ENCODE measurements at regions not wholly inside any gene's neighbourhood (a gene's known extent, or its start where the extent isn't known, plus 50 kb on each side); places are given as distances from the start of the nearest gene placed in this dataset.
A peak's percentile ranks its signal among the peaks of the same experiment; 100 is the strongest.

GRCh38 chr6:16901782-16902181 lies 140.5 kb upstream of the ATXN1 start:
- H3K4me1 ChIP-seq (ENCODE audit: control insufficient read depth in 1 of 2, insufficient read depth in 2 of 2, low read depth in 1 of 2, low read length in 1 of 2) = peaks cover 18 to 20% of the 10 kb centered on the region in 2 experiments; a peak in 3 of 4 replicates
- H2AFZ ChIP-seq (ENCODE audit: low read depth) = no peak overlapping the region
- TF ChIP-seq NRF1 (IDR thresholded peaks at IDR 0.05; ENCODE audit: low read depth, low read length) (no peak), SIN3A (IDR thresholded peaks at IDR 0.05; ENCODE audit: borderline replicate concordance, low read depth, low read length) (no peak), FOSL2 (IDR thresholded peaks at IDR 0.05; ENCODE audit: borderline replicate concordance, low read depth) (0 out of 2 replicates have a peak, but pooled peaks have one; percentile 7), RXRA (IDR thresholded peaks at IDR 0.05; ENCODE audit: borderline replicate concordance, low read depth) (0 out of 2 replicates have a peak, but pooled peaks have one; percentile 14), FOXM1 (IDR thresholded peaks at IDR 0.05; ENCODE audit: low read depth) (no peak), ZBTB33 (IDR thresholded peaks at IDR 0.05; ENCODE audit: borderline replicate concordance, low read depth) (no peak), TCF12 (IDR thresholded peaks at IDR 0.05) (peak; percentile 80), POLR2AphosphoS5 (IDR thresholded peaks at IDR 0.05; ENCODE audit: low read depth, low read length) (peak; percentile 39; the same call in 1 of the 2 replicates), PBX3 (IDR thresholded peaks at IDR 0.05) (peak; percentile 87), EZH2phosphoT487 (IDR thresholded peaks at IDR 0.05; ENCODE audit: borderline replicate concordance, low read depth) (no peak), RFX5 (IDR thresholded peaks at IDR 0.05; ENCODE audit: low read length) (no peak), NFIC (IDR thresholded peaks at IDR 0.05; ENCODE audit: borderline replicate concordance) (peak; percentile 97), USF2 (IDR thresholded peaks at IDR 0.05; ENCODE audit: borderline replicate concordance, low read depth, low read length) (no peak), CHD2 (IDR thresholded peaks at IDR 0.05; ENCODE audit: low read length, partially characterized antibody) (no peak), IRF3 (IDR thresholded peaks at IDR 0.05; ENCODE audit: low read depth, low read length) (no peak), MAX (IDR thresholded peaks at IDR 0.05; ENCODE audit: low read depth) (0 out of 2 replicates have a peak, but pooled peaks have one; percentile 21), RCOR1 (IDR thresholded peaks at IDR 0.05; ENCODE audit: low read length) (no peak), JUND (IDR thresholded peaks at IDR 0.05) (peak; percentile 46; the same call in 1 of the 2 replicates), EP300 (IDR thresholded peaks at IDR 0.05; ENCODE audit: borderline replicate concordance in 1 of 2, low read depth in 1 of 2, low read length in 1 of 2) (peak in 1 of 2 experiments; percentile 71; a peak in 1 of 4 replicates), CTCF (IDR thresholded peaks at IDR 0.05) (no peak), MXI1 (IDR thresholded peaks at IDR 0.05; ENCODE audit: low read depth, low read length) (no peak), ELF1 (IDR thresholded peaks at IDR 0.05) (no peak), YY1 (IDR thresholded peaks at IDR 0.05; ENCODE audit: low read depth) (no peak), TEAD4 (IDR thresholded peaks at IDR 0.05; ENCODE audit: borderline replicate concordance, insufficient read depth) (no peak)
- H4K20me1 ChIP-seq (ENCODE audit: insufficient read depth) = no peaks in the 10 kb centered on the region
- H3K9me2 ChIP-seq = no peaks in the 10 kb centered on the region
- ChIA-PET CTCF (no interaction called here), POLR2A (no interaction called here)
- peak overlapping the region; percentile 20; the same call in 1 of the 2 replicates for H3K4me2 ChIP-seq
- WGBS (ENCODE audit: low lambda C conversion rate) = 13% methylated on average over 3 of the region's 3 CpGs
- peak; percentile 6 for DNase-seq
- H3K27ac ChIP-seq (ENCODE audit: low read depth in 2 of 2, low read length in 1 of 2) = peak overlapping the region; percentile 30 to 72; a peak in 3 of 4 replicates
- no peaks in the 10 kb centered on the region for H3K79me2 ChIP-seq (ENCODE audit: insufficient read depth)
- no peak overlapping the region for H3K9ac ChIP-seq
- H3K36me3 ChIP-seq (replicated peaks in 1 of 2; ENCODE audit: control insufficient read depth in 1 of 2, insufficient read depth in 2 of 2, low read length in 1 of 2) = no peaks in the 10 kb centered on the region
- no peak overlapping the region for H3K4me3 ChIP-seq (ENCODE audit: low read depth in 2 of 2, low read length in 1 of 2)
- no peaks in the 10 kb centered on the region for H3K9me3 ChIP-seq
- H3K27me3 ChIP-seq (ENCODE audit: insufficient read depth) = no peaks in the 10 kb centered on the region
- H3F3A ChIP-seq (replicated peaks; ENCODE audit: insufficient read depth) = peaks cover 20% of the 10 kb centered on the region
